K562 (cell line): ENCODE measurements at regions not wholly inside any gene's neighbourhood (a gene's known extent, or its start where the extent isn't known, plus 50 kb on each side); places are given as distances from the start of the nearest gene placed in this dataset.

ENCODE experiments used
- ATAC-seq: fragments of 200-7000 bp; cut with Tn5 transposase; 3 replicates; pipeline ENCODE4 v1.9.1; 2020; ENCODE audit warnings: moderate library complexity
- BruUV-seq: library from RNA; stranded (reverse); fragments of 400-500 nt; replicated peaks from 2 replicates; lab custom pipeline; 2021; lab: Mats Ljungman, UMichigan
- CTCF ChIA-PET: fragments of 300-600 bp; formaldehyde crosslinking; extraction: SDS; loops from one replicate; lab custom pipeline; 2021; ENCODE audit warnings: low intra/inter-chr PET ratio; lab: Yijun Ruan, JAX
- POLR2A ChIA-PET: fragments of 300-600, 350-650 bp; sonication (Branson Sonifier 250); formaldehyde crosslinking; extraction: SDS; loops from one replicate; lab custom pipeline; 2021; ENCODE audit warnings: antibody characterized with exemption, inconsistent platforms; lab: Yijun Ruan, JAX
- DNase-seq, 4 experiments: peaks; one replicate each; pipeline versions ENCODE4 v3.0.0 to v3.0.0-alpha.2; 2011 to 2018; ENCODE audit warnings: low spot score in 3 of 4, mixed read lengths in 3 of 4; ENCODE audit errors: extremely low read depth in 1 of 4
- FAIRE-seq: peaks from 2 replicates; lab custom pipeline; 2011; peaks lifted over from hg19 to GRCh38; lab: Jason Lieb, UNC
- H2AFZ ChIP-seq: 2 replicates; pipeline ENCODE4 v1.6.0; 2011; ENCODE audit warnings: low read depth, low read length, control low read depth, inconsistent platforms
- H3K27ac ChIP-seq: fragments of 200-600 bp; 3 replicates; pipeline ENCODE4 v1.8.0; 2011; ENCODE audit warnings: low read depth, mild to moderate bottlenecking, control low read depth, inconsistent platforms, low read length, moderate library complexity, mixed read lengths; ENCODE audit errors: extremely low read depth
- H3K27me3 ChIP-seq, 2 experiments: fragments of 300-600 bp in 1 of 2; 2 replicates in 1 of 2; 3 replicates in 1 of 2; pipeline versions ENCODE4 v1.6.0 to v1.8.0; 2011; ENCODE audit warnings: inconsistent platforms in 2 of 2, low read length in 2 of 2, mild to moderate bottlenecking in 1 of 2, mixed read lengths in 1 of 2, moderate library complexity in 1 of 2; ENCODE audit not compliant: control insufficient read depth in 2 of 2, insufficient read depth in 2 of 2
- H3K36me3 ChIP-seq: fragments of 300-600 bp; 3 replicates; pipeline ENCODE4 v1.8.0; 2011; ENCODE audit warnings: mild to moderate bottlenecking, low read length, inconsistent platforms; ENCODE audit not compliant: control insufficient read depth, insufficient read depth
- H3K4me1 ChIP-seq, 2 experiments: fragments of 200-600 bp in 1 of 2; replicated peaks in 1 of 2; 2 replicates in 1 of 2; 3 replicates in 1 of 2; pipeline versions ENCODE4 v1.5.1 to v1.8.0; 2011; ENCODE audit warnings: inconsistent platforms in 2 of 2, low read length in 2 of 2, mild to moderate bottlenecking in 1 of 2, mixed read lengths in 1 of 2, moderate library complexity in 1 of 2; ENCODE audit not compliant: control insufficient read depth in 2 of 2, insufficient read depth in 2 of 2
- H3K4me2 ChIP-seq: 2 replicates; pipeline ENCODE4 v1.6.1; 2011; ENCODE audit warnings: low read length, control low read depth, inconsistent platforms, mixed read lengths; ENCODE audit not compliant: insufficient read depth
- H3K4me3 ChIP-seq: fragments of 200-600 bp; sonication (generic), shearing (Covaris generic); 2 replicates; pipeline ENCODE4 v1.5.1; 2016; ENCODE audit warnings: control low read depth, inconsistent platforms
- H3K79me2 ChIP-seq: fragments of 200-600 bp; 3 replicates; pipeline ENCODE4 v1.8.0; 2011; ENCODE audit warnings: low read length, inconsistent platforms; ENCODE audit not compliant: control insufficient read depth, insufficient read depth
- H3K9ac ChIP-seq, 2 experiments: 2 replicates each; pipeline versions ENCODE4 v1.6.0 to v1.6.1; 2011; ENCODE audit warnings: low read depth in 2 of 2, low read length in 2 of 2, control low read depth in 1 of 2, inconsistent platforms in 1 of 2, mild to moderate bottlenecking in 1 of 2, mixed read lengths in 1 of 2; ENCODE audit not compliant: insufficient read depth in 1 of 2
- H3K9me1 ChIP-seq: one replicate; pipeline ENCODE4 v1.6.0; 2011; ENCODE audit warnings: inconsistent platforms, mild to moderate bottlenecking, low read length, moderate library complexity; ENCODE audit not compliant: control insufficient read depth, insufficient read depth
- H3K9me3 ChIP-seq: replicated peaks from 2 replicates; pipeline ENCODE4 v1.5.1; 2011; ENCODE audit warnings: low read depth, low read length, inconsistent platforms; ENCODE audit not compliant: control insufficient read depth, insufficient read depth
- H4K20me1 ChIP-seq: replicated peaks from 2 replicates; pipeline ENCODE4 v1.6.1; 2011; ENCODE audit warnings: low read length, inconsistent platforms, mixed read lengths; ENCODE audit not compliant: control insufficient read depth, insufficient read depth
- BDP1 ChIP-seq: IDR thresholded peaks from 3 replicates; pipeline ENCODE4 v1.6.1; 2011; ENCODE audit not compliant: insufficient read length, insufficient read depth
- CXXC5 ChIP-seq: fragments of 250-450 bp; sonication (Bioruptor Pico); IDR thresholded peaks from 2 replicates; pipeline ENCODE4 v1.8.0; 2022; ENCODE audit warnings: inconsistent platforms, mild to moderate bottlenecking, moderate library complexity
- DIDO1 ChIP-seq: fragments of 450-650 bp; IDR thresholded peaks from 2 replicates; pipeline ENCODE4 v1.6.1; 2016; ENCODE audit warnings: low read depth, missing biosample characterization, missing genetic modification characterization
- HSF4 ChIP-seq: fragments of 250-450 bp; sonication (Bioruptor Pico); IDR thresholded peaks from 2 replicates; pipeline ENCODE4 v2.1.2; 2022; ENCODE audit warnings: mild to moderate bottlenecking, moderate library complexity, borderline replicate concordance
- MYBL2 ChIP-seq, 2 experiments: fragments of 450-650 bp in 1 of 2; sonication (generic) in 1 of 2; formaldehyde crosslinking in 1 of 2; IDR thresholded peaks; 2 replicates each; pipeline versions ENCODE4 v1.6.1 to v1.8.1; 2017 to 2022; ENCODE audit warnings: borderline replicate concordance in 1 of 2, inconsistent platforms in 1 of 2, low read depth in 1 of 2, mild to moderate bottlenecking in 1 of 2, missing genetic modification reagents in 1 of 2, moderate library complexity in 1 of 2
- PML ChIP-seq: IDR thresholded peaks from 2 replicates; pipeline ENCODE4 v1.6.1; 2012; ENCODE audit warnings: low read length, inconsistent platforms
- POLR2A ChIP-seq: fragments of 450-650 bp; conservative IDR thresholded peaks from 2 replicates; pipeline ENCODE4 v1.6.1; 2016
- TSC22D4 ChIP-seq: fragments of 450-650 bp; IDR thresholded peaks from 2 replicates; pipeline ENCODE4 v1.6.1; 2016; ENCODE audit warnings: missing genetic modification characterization, missing biosample characterization, control low read depth
- ZBTB11 ChIP-seq, 3 experiments: fragments of 200-800 bp in 1 of 3; fragments of 250-450 bp in 1 of 3; fragments of 450-650 bp in 1 of 3; sonication (Bioruptor Pico) in 1 of 3; sonication (Bioruptor generic) in 1 of 3; formaldehyde crosslinking in 1 of 3; IDR thresholded peaks; 2 replicates each; pipeline versions ENCODE4 v1.6.1 to v1.8.0; 2016 to 2022; ENCODE audit warnings: mild to moderate bottlenecking in 2 of 3, missing genetic modification characterization in 2 of 3, missing compliant biosample characterization in 1 of 3, moderate library complexity in 1 of 3
- ZNF584 ChIP-seq: fragments of 200-800 bp; sonication (Bioruptor generic); IDR thresholded peaks from 2 replicates; pipeline ENCODE4 v1.6.1; 2016; ENCODE audit warnings: low read depth, mild to moderate bottlenecking, missing genetic modification characterization, missing compliant biosample characterization
- WGBS: fragments of 100-300 bp; shearing (Covaris generic); methylation state at CpG from one replicate; pipeline ENCODE4 v1.1.6; 2016; ENCODE audit warnings: low coverage, mixed read lengths; ENCODE audit not compliant: insufficient coverage; ENCODE audit errors: missing lambda C conversion rate; 5-methylcytosine and 5-hydroxymethylcytosine counted together
- in situ Hi-C: fragments of 300-500 bp; cut with MboI; formaldehyde crosslinking; loops from 4 replicates; pipeline ENCODE4 v1.15.0; 2018; ENCODE audit warnings: inconsistent platforms, mixed read lengths
- intact Hi-C: fragments of 100-400 bp; cut with micrococcal nuclease; formaldehyde crosslinking; loops from 2 replicates; pipeline ENCODE4 v1.14.2; 2022
- TF ChIP-seq, protein P1 (sequence below): fragments of 450-650 bp; formaldehyde crosslinking; IDR thresholded peaks from 2 replicates; pipeline ENCODE4 v1.4.0; 2020; ENCODE audit warnings: mild to moderate bottlenecking, moderate library complexity

DNA sequence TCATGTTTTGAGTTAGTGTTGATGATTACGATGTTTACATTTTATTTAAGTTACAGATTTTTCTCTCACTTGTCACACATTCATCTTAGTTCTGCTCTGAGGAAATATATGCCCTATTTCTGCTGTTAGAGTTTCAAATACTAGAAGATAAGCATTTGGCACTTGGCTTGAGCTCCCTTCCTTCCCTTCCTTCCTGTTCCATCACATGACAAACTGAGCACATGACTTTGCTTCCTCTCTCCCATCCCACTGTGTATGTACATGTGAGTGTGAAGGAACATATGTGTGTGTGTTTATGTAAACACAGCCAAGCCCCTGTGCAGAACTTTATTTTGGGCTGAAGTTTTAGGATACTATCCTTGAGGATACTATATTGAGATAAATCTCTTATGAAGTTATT lies 795.9 kb upstream of the IGFBP3 start:
- ATAC-seq: no peak
- no peak for FAIRE-seq
- 0% methylated on average over 1 of the region's 1 CpG for WGBS
- DNase-seq: no peak
- TF ChIP-seq, protein P1, sequence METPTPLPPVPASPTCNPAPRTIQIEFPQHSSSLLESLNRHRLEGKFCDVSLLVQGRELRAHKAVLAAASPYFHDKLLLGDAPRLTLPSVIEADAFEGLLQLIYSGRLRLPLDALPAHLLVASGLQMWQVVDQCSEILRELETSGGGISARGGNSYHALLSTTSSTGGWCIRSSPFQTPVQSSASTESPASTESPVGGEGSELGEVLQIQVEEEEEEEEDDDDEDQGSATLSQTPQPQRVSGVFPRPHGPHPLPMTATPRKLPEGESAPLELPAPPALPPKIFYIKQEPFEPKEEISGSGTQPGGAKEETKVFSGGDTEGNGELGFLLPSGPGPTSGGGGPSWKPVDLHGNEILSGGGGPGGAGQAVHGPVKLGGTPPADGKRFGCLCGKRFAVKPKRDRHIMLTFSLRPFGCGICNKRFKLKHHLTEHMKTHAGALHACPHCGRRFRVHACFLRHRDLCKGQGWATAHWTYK (CRISPR knock-in tag): no peak
- TF ChIP-seq PML (no peak), TSC22D4 (tag) (no peak), POLR2A (no peak), DIDO1 (tag) (no peak), ZNF584 (no peak), BDP1 (no peak), ZBTB11 (CRISPR knock-in tag; IDR thresholded peaks at IDR 0.05) (no peak), CXXC5 (no peak), HSF4 (no peak), MYBL2 (IDR thresholded peaks at IDR 0.05; ENCODE audit: low read depth) (no peak), MYBL2 (CRISPR knock-in tag; IDR thresholded peaks at IDR 0.05; ENCODE audit: borderline replicate concordance) (no peak)
- intact Hi-C loops (no loop called here), in situ Hi-C loops (no loop called here)
- Histone ChIP-seq H4K20me1 (no peaks in the 10 kb centered on the region), H2AFZ (no peak overlapping the region), H3K27ac (no peak overlapping the region), H3K4me1 (no peaks in the 10 kb centered on the region), H3K36me3 (no peaks in the 10 kb centered on the region), H3K27me3 (no peaks in the 10 kb centered on the region), H3K9ac (no peak overlapping the region), H3K4me3 (no peak overlapping the region), H3K4me2 (no peak overlapping the region), H3K79me2 (no peaks in the 10 kb centered on the region), H3K9me1 (no peaks in the 10 kb centered on the region), H3K9me3 (no peaks in the 10 kb centered on the region)
- no TSS peak for BruUV-seq
- POLR2A ChIA-PET: no interaction called here
- CTCF ChIA-PET: no interaction called here
